Neutrophil (primary cell): ENCODE measurements at regions not wholly inside any gene's neighbourhood (a gene's known extent, or its start where the extent isn't known, plus 50 kb on each side); places are given as distances from the start of the nearest gene placed in this dataset.

ENCODE experiments used
- H3K27ac ChIP-seq: fragments of 200-600 bp; sonication (generic); 2 replicates; pipeline ENCODE4 v1.5.1; 2016; ENCODE audit warnings: mild to moderate bottlenecking, moderate library complexity
- H3K27me3 ChIP-seq: fragments of 200-600 bp; sonication (generic); 2 replicates; pipeline ENCODE4 v1.6.0; 2016; ENCODE audit warnings: mild to moderate bottlenecking
- H3K36me3 ChIP-seq: fragments of 200-600 bp; sonication (generic); 2 replicates; pipeline ENCODE4 v1.5.1; 2017
- H3K4me1 ChIP-seq, 2 experiments: fragments of 200-600 bp in 1 of 2; sonication (generic) in 1 of 2; 1 replicate in 1 of 2; 2 replicates in 1 of 2; pipeline versions ENCODE4 v1.5.1 to v1.6.1; 2013 to 2016; ENCODE audit warnings: low read depth in 1 of 2, low read length in 1 of 2, mild to moderate bottlenecking in 1 of 2, moderate library complexity in 1 of 2; ENCODE audit not compliant: control insufficient read depth in 1 of 2, insufficient read depth in 1 of 2
- H3K4me3 ChIP-seq, 2 experiments: fragments of 200-600 bp in 1 of 2; sonication (generic) in 1 of 2; 1 replicate in 1 of 2; 2 replicates in 1 of 2; pipeline ENCODE4 v1.5.1; 2013 to 2016; ENCODE audit warnings: low read depth in 1 of 2, low read length in 1 of 2, mild to moderate bottlenecking in 1 of 2, moderate library complexity in 1 of 2
- H3K9me3 ChIP-seq: fragments of 200-600 bp; sonication (generic); 2 replicates; pipeline ENCODE4 v1.5.1; 2016
- CTCF ChIP-seq: fragments of 200-600 bp; sonication (generic); IDR thresholded peaks from 2 replicates; pipeline ENCODE4 v1.5.1; 2016; ENCODE audit warnings: antibody characterized with exemption

GRCh38 chr11:129733384-129733783 is 82.3 kb upstream of the TMEM45B start:
- Histone ChIP-seq H3K27ac (no peak overlapping the region), H3K4me3 (no peak overlapping the region), H3K4me1 (no peaks in the 10 kb centered on the region), H3K27me3 (peaks cover 39% of the 10 kb centered on the region), H3K9me3 (no peaks in the 10 kb centered on the region), H3K36me3 (no peaks in the 10 kb centered on the region)
- TF ChIP-seq CTCF = no peak

- no peak overlapping the region for H3K27ac ChIP-seq
- no peak overlapping the region for H3K4me3 ChIP-seq
- no peaks in the 10 kb centered on the region for H3K36me3 ChIP-seq
- no peak for TF ChIP-seq CTCF
- H3K9me3 ChIP-seq = no peaks in the 10 kb centered on the region
- no peaks in the 10 kb centered on the region for H3K4me1 ChIP-seq
- H3K27me3 ChIP-seq = peaks cover 45% of the 10 kb centered on the region
Observed at GRCh38 chr11:129733981-129734380, 81.7 kb upstream of the TMEM45B start.

GRCh38 chr11:129734654-129735053 is 81.0 kb upstream of the TMEM45B start:
- peaks cover 49% of the 10 kb centered on the region for H3K27me3 ChIP-seq
- TF ChIP-seq CTCF = no peak
- H3K9me3 ChIP-seq = no peaks in the 10 kb centered on the region
- H3K4me1 ChIP-seq = no peaks in the 10 kb centered on the region
- H3K4me3 ChIP-seq = no peak overlapping the region
- H3K27ac ChIP-seq = no peak overlapping the region
- H3K36me3 ChIP-seq = no peaks in the 10 kb centered on the region

GRCh38 chr11:129737831-129738230 is 77.8 kb upstream of the TMEM45B start:
- Histone ChIP-seq H3K4me3 (no peak overlapping the region), H3K9me3 (no peaks in the 10 kb centered on the region), H3K27me3 (peaks cover 48% of the 10 kb centered on the region), H3K27ac (no peak overlapping the region), H3K36me3 (no peaks in the 10 kb centered on the region), H3K4me1 (no peaks in the 10 kb centered on the region)
- no peak for TF ChIP-seq CTCF

- TF ChIP-seq CTCF = no peak
- Histone ChIP-seq H3K4me3 (no peak overlapping the region), H3K27ac (no peak overlapping the region), H3K9me3 (no peaks in the 10 kb centered on the region), H3K27me3 (peaks cover 44% of the 10 kb centered on the region), H3K4me1 (no peaks in the 10 kb centered on the region), H3K36me3 (no peaks in the 10 kb centered on the region)
Observed at GRCh38 chr11:129738242-129738641, 77.4 kb upstream of the TMEM45B start.

GRCh38 chr11:129739339-129739738 is 76.3 kb upstream of the TMEM45B start:
- TF ChIP-seq CTCF = no peak
- peaks cover 40% of the 10 kb centered on the region for H3K27me3 ChIP-seq
- H3K9me3 ChIP-seq = no peaks in the 10 kb centered on the region

More at GRCh38 chr11:129739339-129739738, 76.3 kb upstream of the TMEM45B start:
- Histone ChIP-seq H3K4me1 (no peaks in the 10 kb centered on the region), H3K4me3 (no peak overlapping the region), H3K27ac (no peak overlapping the region), H3K36me3 (no peaks in the 10 kb centered on the region)
